ENCODE measurements at regions not wholly inside any gene's neighbourhood (a gene's known extent, or its start where the extent isn't known, plus 50 kb on each side); places are given as distances from the start of the nearest gene placed in this dataset.
"Not testable (repeated sequence)": the region's sequence is repeated elsewhere in the genome, so short reads cannot be mapped to it uniquely, and the experiment has no call there.

- TF ChIP-seq, protein P1, sequence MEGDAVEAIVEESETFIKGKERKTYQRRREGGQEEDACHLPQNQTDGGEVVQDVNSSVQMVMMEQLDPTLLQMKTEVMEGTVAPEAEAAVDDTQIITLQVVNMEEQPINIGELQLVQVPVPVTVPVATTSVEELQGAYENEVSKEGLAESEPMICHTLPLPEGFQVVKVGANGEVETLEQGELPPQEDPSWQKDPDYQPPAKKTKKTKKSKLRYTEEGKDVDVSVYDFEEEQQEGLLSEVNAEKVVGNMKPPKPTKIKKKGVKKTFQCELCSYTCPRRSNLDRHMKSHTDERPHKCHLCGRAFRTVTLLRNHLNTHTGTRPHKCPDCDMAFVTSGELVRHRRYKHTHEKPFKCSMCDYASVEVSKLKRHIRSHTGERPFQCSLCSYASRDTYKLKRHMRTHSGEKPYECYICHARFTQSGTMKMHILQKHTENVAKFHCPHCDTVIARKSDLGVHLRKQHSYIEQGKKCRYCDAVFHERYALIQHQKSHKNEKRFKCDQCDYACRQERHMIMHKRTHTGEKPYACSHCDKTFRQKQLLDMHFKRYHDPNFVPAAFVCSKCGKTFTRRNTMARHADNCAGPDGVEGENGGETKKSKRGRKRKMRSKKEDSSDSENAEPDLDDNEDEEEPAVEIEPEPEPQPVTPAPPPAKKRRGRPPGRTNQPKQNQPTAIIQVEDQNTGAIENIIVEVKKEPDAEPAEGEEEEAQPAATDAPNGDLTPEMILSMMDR (IDR thresholded peaks at IDR 0.05; ENCODE audit: poor library complexity, severe bottlenecking) = not testable (repeated sequence)
- TF ChIP-seq, protein P2, sequence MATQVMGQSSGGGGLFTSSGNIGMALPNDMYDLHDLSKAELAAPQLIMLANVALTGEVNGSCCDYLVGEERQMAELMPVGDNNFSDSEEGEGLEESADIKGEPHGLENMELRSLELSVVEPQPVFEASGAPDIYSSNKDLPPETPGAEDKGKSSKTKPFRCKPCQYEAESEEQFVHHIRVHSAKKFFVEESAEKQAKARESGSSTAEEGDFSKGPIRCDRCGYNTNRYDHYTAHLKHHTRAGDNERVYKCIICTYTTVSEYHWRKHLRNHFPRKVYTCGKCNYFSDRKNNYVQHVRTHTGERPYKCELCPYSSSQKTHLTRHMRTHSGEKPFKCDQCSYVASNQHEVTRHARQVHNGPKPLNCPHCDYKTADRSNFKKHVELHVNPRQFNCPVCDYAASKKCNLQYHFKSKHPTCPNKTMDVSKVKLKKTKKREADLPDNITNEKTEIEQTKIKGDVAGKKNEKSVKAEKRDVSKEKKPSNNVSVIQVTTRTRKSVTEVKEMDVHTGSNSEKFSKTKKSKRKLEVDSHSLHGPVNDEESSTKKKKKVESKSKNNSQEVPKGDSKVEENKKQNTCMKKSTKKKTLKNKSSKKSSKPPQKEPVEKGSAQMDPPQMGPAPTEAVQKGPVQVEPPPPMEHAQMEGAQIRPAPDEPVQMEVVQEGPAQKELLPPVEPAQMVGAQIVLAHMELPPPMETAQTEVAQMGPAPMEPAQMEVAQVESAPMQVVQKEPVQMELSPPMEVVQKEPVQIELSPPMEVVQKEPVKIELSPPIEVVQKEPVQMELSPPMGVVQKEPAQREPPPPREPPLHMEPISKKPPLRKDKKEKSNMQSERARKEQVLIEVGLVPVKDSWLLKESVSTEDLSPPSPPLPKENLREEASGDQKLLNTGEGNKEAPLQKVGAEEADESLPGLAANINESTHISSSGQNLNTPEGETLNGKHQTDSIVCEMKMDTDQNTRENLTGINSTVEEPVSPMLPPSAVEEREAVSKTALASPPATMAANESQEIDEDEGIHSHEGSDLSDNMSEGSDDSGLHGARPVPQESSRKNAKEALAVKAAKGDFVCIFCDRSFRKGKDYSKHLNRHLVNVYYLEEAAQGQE (IDR thresholded peaks at IDR 0.05; ENCODE audit: borderline replicate concordance) = not testable (repeated sequence)
Observed at GRCh38 chr15:39262995-39263772, 317.7 kb upstream of the THBS1 start.
